SK-N-SH (cell line): ENCODE measurements at regions not wholly inside any gene's neighbourhood (a gene's known extent, or its start where the extent isn't known, plus 50 kb on each side); places are given as distances from the start of the nearest gene placed in this dataset.

ENCODE experiments used
- CTCF ChIA-PET: fragments of 300-600, 350-600 bp; formaldehyde crosslinking; extraction: SDS; loops from one replicate; lab custom pipeline; 2021; lab: Yijun Ruan, JAX
- POLR2A ChIA-PET: fragments of 350-600 bp; sonication (Branson Sonifier 250); formaldehyde crosslinking; extraction: SDS; loops from one replicate; lab custom pipeline; 2020; ENCODE audit warnings: antibody characterized with exemption, inconsistent platforms; lab: Yijun Ruan, JAX
- DNase-seq: peaks from one replicate; pipeline ENCODE4 v3.0.0; 2012
- H2AFZ ChIP-seq: fragments of 200-600 bp; sonication (generic); 2 replicates; pipeline ENCODE4 v1.8.1; 2016; ENCODE audit warnings: antibody characterized with exemption, mild to moderate bottlenecking, low read depth
- H3F3A ChIP-seq: fragments of 200-600 bp; sonication (generic); replicated peaks from 2 replicates; pipeline ENCODE3; 2016; ENCODE audit warnings: antibody characterized with exemption, mild to moderate bottlenecking; ENCODE audit not compliant: insufficient read depth
- H3K27ac ChIP-seq, 2 experiments: fragments of 200-500 bp in 1 of 2; fragments of 200-600 bp in 1 of 2; sonication (Bioruptor generic) in 1 of 2; sonication (generic), shearing (Covaris generic) in 1 of 2; 2 replicates each; pipeline versions ENCODE4 v1.5.1 to v1.6.1; 2014 to 2016; ENCODE audit warnings: low read depth in 2 of 2, inconsistent platforms in 1 of 2, low read length in 1 of 2, mild to moderate bottlenecking in 1 of 2, mixed read lengths in 1 of 2
- H3K27me3 ChIP-seq: fragments of 200-600 bp; sonication (generic), shearing (Covaris generic); 2 replicates; pipeline ENCODE4 v1.6.1; 2016; ENCODE audit warnings: mixed run types; ENCODE audit not compliant: insufficient read depth
- H3K36me3 ChIP-seq, 2 experiments: fragments of 200-500 bp in 1 of 2; fragments of 200-600 bp in 1 of 2; sonication (Bioruptor generic) in 1 of 2; sonication (generic) in 1 of 2; replicated peaks in 1 of 2; 2 replicates each; pipeline versions ENCODE3 to v1.5.1; 2014 to 2016; ENCODE audit warnings: low read length in 1 of 2, mild to moderate bottlenecking in 1 of 2; ENCODE audit not compliant: insufficient read depth in 2 of 2, control insufficient read depth in 1 of 2
- H3K4me1 ChIP-seq, 2 experiments: fragments of 200-500 bp in 1 of 2; fragments of 200-600 bp in 1 of 2; sonication (Bioruptor generic) in 1 of 2; sonication (generic), shearing (Covaris generic) in 1 of 2; 2 replicates each; pipeline versions ENCODE4 v1.5.1 to v1.6.1; 2014 to 2016; ENCODE audit warnings: low read depth in 1 of 2, low read length in 1 of 2, mixed run types in 1 of 2; ENCODE audit not compliant: insufficient read depth in 2 of 2, control insufficient read depth in 1 of 2
- H3K4me2 ChIP-seq: fragments of 200-600 bp; sonication (generic), shearing (Covaris generic); 2 replicates; pipeline ENCODE4 v1.6.1; 2017; ENCODE audit warnings: mixed run types
- H3K4me3 ChIP-seq, 2 experiments: fragments of 200-500 bp in 1 of 2; fragments of 200-600 bp in 1 of 2; sonication (Bioruptor generic) in 1 of 2; sonication (generic), shearing (Covaris generic) in 1 of 2; 2 replicates each; pipeline versions ENCODE4 v1.5.1 to v1.8.1; 2014 to 2016; ENCODE audit warnings: low read depth in 2 of 2, inconsistent platforms in 1 of 2, low read length in 1 of 2, mild to moderate bottlenecking in 1 of 2, mixed read lengths in 1 of 2, moderate library complexity in 1 of 2
- H3K79me2 ChIP-seq: fragments of 200-600 bp; sonication (generic); 2 replicates; pipeline ENCODE4 v1.8.1; 2017; ENCODE audit warnings: mild to moderate bottlenecking; ENCODE audit not compliant: insufficient read depth
- H3K9ac ChIP-seq: fragments of 200-600 bp; sonication (generic); 2 replicates; pipeline ENCODE4 v1.6.1; 2017; ENCODE audit warnings: mixed run types
- H3K9me2 ChIP-seq: fragments of 200-600 bp; sonication (generic); 2 replicates; pipeline ENCODE4 v1.6.1; 2017; ENCODE audit warnings: mixed run types
- H3K9me3 ChIP-seq: fragments of 200-600 bp; sonication (generic); 2 replicates; pipeline ENCODE4 v1.6.1; 2017; ENCODE audit warnings: mixed run types, mild to moderate bottlenecking, moderate library complexity
- H4K20me1 ChIP-seq: fragments of 200-600 bp; sonication (generic); 2 replicates; pipeline ENCODE4 v1.6.1; 2017; ENCODE audit warnings: mild to moderate bottlenecking, mixed run types; ENCODE audit not compliant: insufficient read depth
- ELF1 ChIP-seq: IDR thresholded peaks from 2 replicates; pipeline ENCODE4 v1.4.0; 2012
- EP300 ChIP-seq, 2 experiments: IDR thresholded peaks; 2 replicates each; pipeline versions ENCODE4 v1.4.0 to v1.6.1; 2012; ENCODE audit warnings: borderline replicate concordance in 1 of 2, low read depth in 1 of 2, low read length in 1 of 2
- EZH2phosphoT487 ChIP-seq: fragments of 200-600 bp; sonication (generic); IDR thresholded peaks from 2 replicates; pipeline ENCODE4 v1.6.1; 2017; ENCODE audit warnings: low read depth, mixed run types, mild to moderate bottlenecking, antibody characterized with exemption, moderate library complexity, borderline replicate concordance
- FOSL2 ChIP-seq: IDR thresholded peaks from 2 replicates; pipeline ENCODE4 v1.4.0; 2012; ENCODE audit warnings: low read depth, mild to moderate bottlenecking, moderate library complexity, borderline replicate concordance
- IRF3 ChIP-seq: fragments of 150-350 bp; IDR thresholded peaks from 2 replicates; pipeline ENCODE4 v1.6.1; 2016; ENCODE audit warnings: mild to moderate bottlenecking, low read depth, low read length
- MXI1 ChIP-seq: IDR thresholded peaks from 2 replicates; pipeline ENCODE4 v1.6.1; 2012; ENCODE audit warnings: mild to moderate bottlenecking, low read depth, low read length, improper control_type of control experiment
- NFIC ChIP-seq: IDR thresholded peaks from 2 replicates; pipeline ENCODE4 v1.4.0; 2012; ENCODE audit warnings: borderline replicate concordance
- RAD21 ChIP-seq: IDR thresholded peaks from 2 replicates; pipeline ENCODE4 v1.6.1; 2012; ENCODE audit warnings: mild to moderate bottlenecking, low read length
- REST ChIP-seq: IDR thresholded peaks from 2 replicates; pipeline ENCODE4 v1.6.1; 2012; ENCODE audit warnings: mild to moderate bottlenecking, low read depth, low read length, moderate library complexity
- RFX5 ChIP-seq: IDR thresholded peaks from 2 replicates; pipeline ENCODE4 v1.6.1; 2012; ENCODE audit warnings: mild to moderate bottlenecking, improper control_type of control experiment, low read length
- TCF12 ChIP-seq: IDR thresholded peaks from 2 replicates; pipeline ENCODE4 v1.4.0; 2012
- YY1 ChIP-seq: IDR thresholded peaks from 2 replicates; pipeline ENCODE4 v1.4.0; 2012; ENCODE audit warnings: low read depth, mild to moderate bottlenecking
- ZBTB33 ChIP-seq: IDR thresholded peaks from 2 replicates; pipeline ENCODE4 v1.4.0; 2012; ENCODE audit warnings: low read depth, borderline replicate concordance
- WGBS: methylation state at CpG from one replicate; pipeline ENCODE4 v1.1.6; 2017; ENCODE audit warnings: low lambda C conversion rate; 5-methylcytosine and 5-hydroxymethylcytosine counted together
- TF ChIP-seq, protein P1 (sequence below): fragments of 200-600 bp; sonication (generic); IDR thresholded peaks from 2 replicates; pipeline ENCODE4 v1.6.1; 2017; ENCODE audit warnings: antibody characterized with exemption, mild to moderate bottlenecking, moderate library complexity
- TF ChIP-seq, protein P2 (sequence below): fragments of 150-350 bp; IDR thresholded peaks from 2 replicates; pipeline ENCODE4 v1.6.1; 2017; ENCODE audit warnings: antibody characterized with exemption, low read length, low read depth, borderline replicate concordance

DNA sequence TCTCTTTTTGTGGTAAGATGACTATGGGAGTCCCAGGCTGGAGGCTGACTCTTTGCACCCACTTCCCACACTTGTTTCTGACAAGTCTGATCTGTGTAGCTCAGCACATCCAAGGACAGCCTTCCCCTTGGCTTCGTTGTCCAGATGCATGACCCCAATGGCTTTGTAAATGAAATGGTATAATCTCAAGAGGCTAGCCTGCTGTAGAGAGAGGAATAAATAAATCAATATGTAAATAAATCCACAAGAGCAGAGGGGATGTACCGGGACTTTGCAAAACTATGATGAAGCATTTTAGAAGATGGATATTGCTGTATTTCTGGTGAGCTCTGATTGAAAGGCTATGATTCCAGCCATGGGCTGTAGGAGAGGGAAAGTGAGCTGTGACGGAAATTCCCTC, 79.9 kb upstream of the NEO1 start:
- whole genome bisulfite sequencing = 71% methylated on average over 3 of the region's 3 CpGs
- CTCF ChIA-PET = interaction anchor here (0.8 kb wide), 1 partner anchor 250 kb away, joined by 3 read pairs; no protein-coding TSS in a partner anchor
- H2AFZ ChIP-seq = no peak overlapping the region

DNA sequence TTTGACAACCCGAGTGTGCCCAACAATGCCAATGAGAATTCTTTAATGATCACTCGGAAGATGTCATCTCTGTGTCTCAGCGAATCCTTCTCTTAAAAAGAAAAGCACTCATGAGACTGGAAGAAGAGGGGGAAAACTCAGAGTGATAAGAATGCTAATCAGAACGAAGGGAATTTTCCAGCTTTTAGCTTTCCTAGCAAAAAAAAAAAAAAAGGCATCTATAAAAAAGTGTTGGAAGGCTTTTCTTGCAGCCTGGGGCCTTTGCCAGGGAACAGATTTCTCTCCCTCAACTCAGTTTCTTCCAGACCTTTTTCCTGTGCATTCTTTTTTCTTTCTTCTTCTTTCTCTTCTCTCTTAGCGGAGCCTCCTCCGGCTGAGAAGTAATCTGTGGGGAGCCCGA, 80.5 kb upstream of the NEO1 start:
- Histone ChIP-seq H4K20me1 (no peaks in the 10 kb centered on the region), H3K4me1 (peaks cover 0 to 2% of the 10 kb centered on the region in 2 experiments; a peak in 1 of 4 replicates), H3K79me2 (no peaks in the 10 kb centered on the region), H3K9me3 (no peaks in the 10 kb centered on the region), H3F3A (no peaks in the 10 kb centered on the region), H3K9ac (no peak overlapping the region), H3K4me2 (no peak overlapping the region), H2AFZ (0 out of 2 replicates have a peak overlapping the region, but pooled peaks have one; percentile 3), H3K27me3 (no peaks in the 10 kb centered on the region), H3K27ac (no peak overlapping the region), H3K36me3 (no peaks in the 10 kb centered on the region), H3K4me3 (no peak overlapping the region), H3K9me2 (no peaks in the 10 kb centered on the region)
- WGBS = 61% methylated on average over 7 of the region's 7 CpGs
- CTCF ChIA-PET = no interaction called here
- POLR2A ChIA-PET = no interaction called here
- TF ChIP-seq EZH2phosphoT487 (no peak), YY1 (no peak), NFIC (no peak), ELF1 (no peak), IRF3 (no peak), MXI1 (no peak), RFX5 (no peak), REST (no peak), ZBTB33 (no peak), TCF12 (no peak), EP300 (IDR thresholded peaks at IDR 0.05; ENCODE audit: borderline replicate concordance in 1 of 2, low read depth in 1 of 2, low read length in 1 of 2) (no peak), RAD21 (no peak)
- TF ChIP-seq, protein P1, sequence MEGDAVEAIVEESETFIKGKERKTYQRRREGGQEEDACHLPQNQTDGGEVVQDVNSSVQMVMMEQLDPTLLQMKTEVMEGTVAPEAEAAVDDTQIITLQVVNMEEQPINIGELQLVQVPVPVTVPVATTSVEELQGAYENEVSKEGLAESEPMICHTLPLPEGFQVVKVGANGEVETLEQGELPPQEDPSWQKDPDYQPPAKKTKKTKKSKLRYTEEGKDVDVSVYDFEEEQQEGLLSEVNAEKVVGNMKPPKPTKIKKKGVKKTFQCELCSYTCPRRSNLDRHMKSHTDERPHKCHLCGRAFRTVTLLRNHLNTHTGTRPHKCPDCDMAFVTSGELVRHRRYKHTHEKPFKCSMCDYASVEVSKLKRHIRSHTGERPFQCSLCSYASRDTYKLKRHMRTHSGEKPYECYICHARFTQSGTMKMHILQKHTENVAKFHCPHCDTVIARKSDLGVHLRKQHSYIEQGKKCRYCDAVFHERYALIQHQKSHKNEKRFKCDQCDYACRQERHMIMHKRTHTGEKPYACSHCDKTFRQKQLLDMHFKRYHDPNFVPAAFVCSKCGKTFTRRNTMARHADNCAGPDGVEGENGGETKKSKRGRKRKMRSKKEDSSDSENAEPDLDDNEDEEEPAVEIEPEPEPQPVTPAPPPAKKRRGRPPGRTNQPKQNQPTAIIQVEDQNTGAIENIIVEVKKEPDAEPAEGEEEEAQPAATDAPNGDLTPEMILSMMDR = no peak
- DNase-seq = no peak

More for the DNA sequence above, 79.9 kb upstream of the NEO1 start:
- H3K4me3 ChIP-seq = no peak overlapping the region
- TF ChIP-seq FOSL2 = no peak
- TF ChIP-seq, protein P2, sequence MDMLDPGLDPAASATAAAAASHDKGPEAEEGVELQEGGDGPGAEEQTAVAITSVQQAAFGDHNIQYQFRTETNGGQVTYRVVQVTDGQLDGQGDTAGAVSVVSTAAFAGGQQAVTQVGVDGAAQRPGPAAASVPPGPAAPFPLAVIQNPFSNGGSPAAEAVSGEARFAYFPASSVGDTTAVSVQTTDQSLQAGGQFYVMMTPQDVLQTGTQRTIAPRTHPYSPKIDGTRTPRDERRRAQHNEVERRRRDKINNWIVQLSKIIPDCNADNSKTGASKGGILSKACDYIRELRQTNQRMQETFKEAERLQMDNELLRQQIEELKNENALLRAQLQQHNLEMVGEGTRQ = no peak
- TF ChIP-seq, all 33 proteins: peak for 0
- H3K9me2 ChIP-seq = no peaks in the 10 kb centered on the region
- no peaks in the 10 kb centered on the region for H3K36me3 ChIP-seq
- no peaks in the 10 kb centered on the region for H3K9me3 ChIP-seq
- DNase-seq = no peak
- no peak overlapping the region for H3K4me2 ChIP-seq
- H3K79me2 ChIP-seq = no peaks in the 10 kb centered on the region
- H4K20me1 ChIP-seq = no peaks in the 10 kb centered on the region
- POLR2A ChIA-PET = no interaction called here
- H3K27ac ChIP-seq = no peak overlapping the region
- H3K4me1 ChIP-seq = peaks cover 0 to 2% of the 10 kb centered on the region in 2 experiments; a peak in 1 of 4 replicates
- no peak overlapping the region for H3K9ac ChIP-seq
- no peaks in the 10 kb centered on the region for H3F3A ChIP-seq
- H3K27me3 ChIP-seq = no peaks in the 10 kb centered on the region
